Neuronal stem cell (in vitro differentiated cells): ENCODE measurements at regions not wholly inside any gene's neighbourhood (a gene's known extent, or its start where the extent isn't known, plus 50 kb on each side); places are given as distances from the start of the nearest gene placed in this dataset.

Experiments
- DNase-seq: peaks from one replicate; pipeline ENCODE4 v3.0.0-alpha.2; 2013; ENCODE audit warnings: low spot score
- H2AFZ ChIP-seq: one replicate; pipeline ENCODE4 v1.6.1; 2013; ENCODE audit warnings: mild to moderate bottlenecking, low read length, inconsistent platforms
- H2AK5ac ChIP-seq: 2 replicates; pipeline ENCODE4 v1.6.1; 2013; ENCODE audit warnings: low read depth, mild to moderate bottlenecking, inconsistent platforms, low read length, moderate library complexity, mixed read lengths
- H2BK120ac ChIP-seq: 2 replicates; pipeline ENCODE4 v1.6.1; 2013; ENCODE audit warnings: low read depth, mild to moderate bottlenecking, inconsistent platforms, low read length, moderate library complexity, mixed read lengths
- H2BK12ac ChIP-seq: one replicate; pipeline ENCODE4 v1.6.1; 2013; ENCODE audit warnings: low read length, inconsistent platforms
- H2BK15ac ChIP-seq: 2 replicates; pipeline ENCODE4 v1.6.1; 2013; ENCODE audit warnings: mild to moderate bottlenecking, low read length, inconsistent platforms, mixed read lengths
- H2BK5ac ChIP-seq: one replicate; pipeline ENCODE4 v1.6.1; 2013; ENCODE audit warnings: inconsistent platforms, mild to moderate bottlenecking, low read length, moderate library complexity
- H3K14ac ChIP-seq: one replicate; pipeline ENCODE4 v1.6.1; 2013; ENCODE audit warnings: low read length, inconsistent platforms
- H3K18ac ChIP-seq: 2 replicates; pipeline ENCODE4 v1.6.1; 2013; ENCODE audit warnings: low read length, inconsistent platforms
- H3K23ac ChIP-seq: 2 replicates; pipeline ENCODE4 v1.6.1; 2013; ENCODE audit warnings: low read depth, mild to moderate bottlenecking, mixed read lengths, low read length, inconsistent platforms; ENCODE audit not compliant: poor library complexity
- H3K27ac ChIP-seq: replicated peaks from 3 replicates; pipeline ENCODE4 v1.5.1; 2013; ENCODE audit warnings: low read length, inconsistent platforms
- H3K27me3 ChIP-seq, 3 experiments: 2 replicates each; pipeline ENCODE4 v1.6.1; 2013; ENCODE audit warnings: low read length in 3 of 3, mild to moderate bottlenecking in 2 of 3, inconsistent platforms in 1 of 3, low read depth in 1 of 3, mixed read lengths in 1 of 3, moderate library complexity in 1 of 3; ENCODE audit not compliant: control insufficient read depth in 3 of 3, insufficient read depth in 3 of 3
- H3K36me3 ChIP-seq, 2 donors: replicated peaks in 1 of 2; 2 replicates each; pipeline ENCODE4 v1.6.1; 2013; ENCODE audit warnings: low read length in 2 of 2; ENCODE audit not compliant: control insufficient read depth in 2 of 2, insufficient read depth in 2 of 2
- H3K4ac ChIP-seq: 2 replicates; pipeline ENCODE4 v1.6.1; 2013; ENCODE audit warnings: inconsistent platforms, mild to moderate bottlenecking, low read length, moderate library complexity
- H3K4me1 ChIP-seq, 2 donors: 1 replicate in 1 of 2; 2 replicates in 1 of 2; pipeline ENCODE4 v1.6.1; 2013; ENCODE audit warnings: low read length in 2 of 2, low read depth in 1 of 2; ENCODE audit not compliant: control insufficient read depth in 2 of 2, insufficient read depth in 1 of 2
- H3K4me2 ChIP-seq: one replicate; pipeline ENCODE4 v1.6.1; 2013; ENCODE audit warnings: mild to moderate bottlenecking, low read length, inconsistent platforms; ENCODE audit not compliant: insufficient read depth, poor library complexity, severe bottlenecking
- H3K4me3 ChIP-seq, 2 donors: 2 replicates each; pipeline ENCODE4 v1.5.1; 2013; ENCODE audit warnings: low read length in 2 of 2, mild to moderate bottlenecking in 2 of 2, inconsistent platforms in 1 of 2, moderate library complexity in 1 of 2
- H3K79me1 ChIP-seq: one replicate; pipeline ENCODE4 v1.6.1; 2013; ENCODE audit warnings: low read depth, mild to moderate bottlenecking, inconsistent platforms, low read length, moderate library complexity
- H3K9ac ChIP-seq: one replicate; pipeline ENCODE4 v1.6.1; 2013; ENCODE audit warnings: mild to moderate bottlenecking, low read depth, low read length, inconsistent platforms; ENCODE audit not compliant: poor library complexity
- H3K9me3 ChIP-seq, 2 donors: replicated peaks in 1 of 2; 2 replicates each; pipeline versions ENCODE3 to v1.6.1; 2013; ENCODE audit warnings: low read length in 2 of 2, mild to moderate bottlenecking in 2 of 2, inconsistent platforms in 1 of 2, low read depth in 1 of 2, mixed read lengths in 1 of 2, moderate library complexity in 1 of 2; ENCODE audit not compliant: control insufficient read depth in 2 of 2, insufficient read depth in 1 of 2
- H4K8ac ChIP-seq: one replicate; pipeline ENCODE4 v1.6.1; 2013; ENCODE audit warnings: low read depth, mild to moderate bottlenecking, inconsistent platforms, low read length, moderate library complexity
- H4K91ac ChIP-seq: one replicate; pipeline ENCODE4 v1.6.1; 2013; ENCODE audit warnings: low read length, low read depth, mild to moderate bottlenecking, inconsistent platforms; ENCODE audit not compliant: poor library complexity
- WGBS, 2 donors: extraction: QIAGEN DNeasy Blood & Tissue Kit; methylation state at CpG; one replicate each; pipeline ENCODE4 v1.1.7; 2013; ENCODE audit warnings: missing lambda C conversion rate in 2 of 2, mixed read lengths in 1 of 2; ENCODE audit not compliant: insufficient read length in 2 of 2, insufficient replicate concordance in 1 of 2; ENCODE audit errors: extremely low coverage in 2 of 2; 5-methylcytosine and 5-hydroxymethylcytosine counted together

GRCh38 chr4:163911891-163912290, 417.4 kb downstream of the TMA16 start:
- Histone ChIP-seq H3K18ac (no peak overlapping the region), H3K36me3 (no peaks in the 10 kb centered on the region), H4K8ac (no peak overlapping the region), H4K91ac (no peak overlapping the region), H3K9me3 (no peaks in the 10 kb centered on the region), H2BK5ac (no peak overlapping the region), H2BK15ac (no peak overlapping the region), H2AK5ac (no peak overlapping the region), H3K14ac (no peak overlapping the region), H2BK12ac (no peak overlapping the region), H3K4ac (no peak overlapping the region), H3K27ac (no peak overlapping the region), H3K23ac (no peak overlapping the region), H3K4me1 (no peaks in the 10 kb centered on the region), H3K27me3 (no peaks in the 10 kb centered on the region), H3K79me1 (no peaks in the 10 kb centered on the region), H3K4me2 (no peak overlapping the region), H2AFZ (no peak overlapping the region), H3K9ac (no peak overlapping the region), H2BK120ac (no peak overlapping the region), H3K4me3 (no peak overlapping the region)
- DNase-seq: no peak
- no CpG with 5 or more reads among the region's 5 CpGs for WGBS, 2 donors

- Histone ChIP-seq H3K9ac (no peak overlapping the region), H3K9me3 (no peaks in the 10 kb centered on the region), H2AFZ (no peak overlapping the region), H2BK5ac (no peak overlapping the region), H3K14ac (no peak overlapping the region), H4K8ac (no peak overlapping the region), H3K4ac (no peak overlapping the region), H3K23ac (no peak overlapping the region), H3K4me1 (no peaks in the 10 kb centered on the region), H3K79me1 (no peaks in the 10 kb centered on the region), H4K91ac (no peak overlapping the region), H3K4me2 (no peak overlapping the region), H2BK12ac (no peak overlapping the region), H3K27me3 (no peaks in the 10 kb centered on the region), H3K27ac (no peak overlapping the region), H2AK5ac (no peak overlapping the region), H3K18ac (no peak overlapping the region), H2BK120ac (no peak overlapping the region), H2BK15ac (no peak overlapping the region), H3K4me3 (no peak overlapping the region), H3K36me3 (no peaks in the 10 kb centered on the region)
- no CpG with 5 or more reads among the region's 4 CpGs for WGBS, 2 donors
- no peak for DNase-seq
Measured at GRCh38 chr4:163913571-163913970, 419.1 kb downstream of the TMA16 start.

DNA sequence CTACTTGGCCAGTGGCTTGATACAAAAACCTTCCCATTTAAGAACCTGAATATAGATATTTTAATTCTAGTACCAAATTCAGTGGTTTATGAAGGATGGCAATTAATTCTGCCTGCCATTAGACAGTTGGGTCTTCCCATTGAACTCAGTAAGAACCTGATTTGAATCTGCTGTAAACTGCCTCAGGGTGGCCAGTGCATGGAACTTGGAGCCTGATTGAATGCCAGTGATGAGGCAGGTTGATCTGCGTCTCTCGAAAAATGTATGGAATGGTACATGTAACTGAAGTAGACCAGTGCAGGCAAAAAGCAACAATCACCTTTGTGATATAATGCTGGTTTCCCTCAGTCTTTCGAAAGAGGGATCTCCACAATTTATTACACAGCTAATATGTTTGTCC, 421.4 kb downstream of the TMA16 start:
- no peak overlapping the region for H4K91ac ChIP-seq
- H3K4ac ChIP-seq: no peak overlapping the region
- H4K8ac ChIP-seq: no peak overlapping the region
- WGBS, 2 donors: no CpG with 5 or more reads among the region's 3 CpGs
- H3K4me2 ChIP-seq: no peak overlapping the region
- no peak overlapping the region for H3K9ac ChIP-seq
- no peaks in the 10 kb centered on the region for H3K36me3 ChIP-seq
- no peak overlapping the region for H2BK5ac ChIP-seq
- no peak overlapping the region for H3K4me3 ChIP-seq
- DNase-seq: no peak
- no peak overlapping the region for H2BK15ac ChIP-seq
- H2AFZ ChIP-seq: no peak overlapping the region
- H2BK12ac ChIP-seq: no peak overlapping the region
- peaks cover 0 to 1% of the 10 kb centered on the region in 2 donors for H3K4me1 ChIP-seq
- no peaks in the 10 kb centered on the region for H3K27me3 ChIP-seq
- H3K14ac ChIP-seq: no peak overlapping the region
- H2BK120ac ChIP-seq: no peak overlapping the region
- no peaks in the 10 kb centered on the region for H3K79me1 ChIP-seq
- H3K27ac ChIP-seq: no peak overlapping the region
- no peak overlapping the region for H3K23ac ChIP-seq
- no peaks in the 10 kb centered on the region for H3K9me3 ChIP-seq
- H3K18ac ChIP-seq: no peak overlapping the region
- H2AK5ac ChIP-seq: no peak overlapping the region

DNA sequence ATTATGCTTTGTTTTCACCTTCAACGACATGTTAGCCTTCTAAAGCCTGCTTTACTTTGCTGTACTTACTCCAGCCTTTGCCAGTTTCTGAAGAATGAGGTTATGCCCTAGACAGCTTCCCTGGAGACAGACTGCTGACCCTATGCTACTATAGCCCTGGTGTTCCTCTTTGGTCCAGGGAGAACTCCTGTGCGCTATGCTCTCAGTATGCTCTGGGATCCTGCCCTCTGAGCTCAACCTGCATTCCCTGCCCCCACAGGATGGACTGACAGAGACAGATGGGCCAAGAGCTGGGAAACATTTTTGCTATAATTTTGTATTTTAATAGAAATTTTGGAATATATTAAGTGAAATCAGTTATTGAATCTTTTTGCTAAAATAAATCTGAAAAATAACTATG, 425.9 kb downstream of the TMA16 start:
- Histone ChIP-seq H3K18ac (no peak overlapping the region), H3K27me3 (no peaks in the 10 kb centered on the region), H3K36me3 (no peaks in the 10 kb centered on the region), H3K9me3 (no peaks in the 10 kb centered on the region), H3K79me1 (no peaks in the 10 kb centered on the region), H3K9ac (no peak overlapping the region), H3K14ac (no peak overlapping the region), H2BK12ac (no peak overlapping the region), H2BK120ac (no peak overlapping the region), H3K4me3 (no peak overlapping the region), H3K27ac (no peak overlapping the region), H3K4me1 (peaks cover 0 to 1% of the 10 kb centered on the region in 2 donors), H4K8ac (no peak overlapping the region), H2BK5ac (no peak overlapping the region), H3K4ac (no peak overlapping the region), H2AFZ (no peak overlapping the region), H2AK5ac (no peak overlapping the region), H4K91ac (no peak overlapping the region), H3K23ac (no peak overlapping the region), H3K4me2 (no peak overlapping the region), H2BK15ac (no peak overlapping the region)
- no peak for DNase-seq
- WGBS, 2 donors: no CpG with 5 or more reads among the region's 2 CpGs
